GM13976 (cell line): ENCODE measurements at regions not wholly inside any gene's neighbourhood (a gene's known extent, or its start where the extent isn't known, plus 50 kb on each side); places are given as distances from the start of the nearest gene placed in this dataset.

ENCODE experiments used
- DNase-seq: peaks from one replicate; pipeline ENCODE4 v3.0.0; 2012; ENCODE audit warnings: low spot score
- CTCF ChIP-seq: IDR thresholded peaks from 2 replicates; pipeline ENCODE4 v1.5.1; 2012; ENCODE audit warnings: borderline replicate concordance, mild to moderate bottlenecking; ENCODE audit not compliant: insufficient read depth; ENCODE audit errors: extremely low read depth, missing control alignments, control extremely low read depth
- in situ Hi-C: fragments of 300-500 bp; cut with MboI; formaldehyde crosslinking; loops from one replicate; pipeline ENCODE4 v1.12.0; 2022; ENCODE audit warnings: low sequenced_read_pairs, mixed read lengths, inconsistent platforms; ENCODE audit not compliant: unreplicated experiment

GRCh38 chr18:61619783-61620182 is 273.0 kb downstream of the RNF152 start:
- no peak for TF ChIP-seq CTCF
- in situ Hi-C loops = no loop called here
- DNase-seq = no peak

- no peak for TF ChIP-seq CTCF
- no peak for DNase-seq
- in situ Hi-C loops = no loop called here
Observed at GRCh38 chr18:61618816-61619215, 274.0 kb downstream of the RNF152 start.

- no peak for TF ChIP-seq CTCF
- DNase-seq = no peak
- in situ Hi-C loops = no loop called here
Observed at GRCh38 chr18:61616111-61616610, 276.6 kb downstream of the RNF152 start.

GRCh38 chr18:61612517-61612916 is 279.3 kb downstream of the CDH20 start:
- no peak for DNase-seq
- no peak for TF ChIP-seq CTCF

GRCh38 chr18:61609131-61609530 is 275.9 kb downstream of the CDH20 start:
- TF ChIP-seq CTCF = no peak
- DNase-seq = no peak
- in situ Hi-C loops = no loop called here

More at GRCh38 chr18:61612517-61612916, 279.3 kb downstream of the CDH20 start:
- in situ Hi-C loops = no loop called here

GRCh38 chr18:61608316-61608715 is 275.1 kb downstream of the CDH20 start:
- DNase-seq = no peak
- in situ Hi-C loops = no loop called here
- no peak for TF ChIP-seq CTCF

GRCh38 chr18:61607867-61608266 is 274.6 kb downstream of the CDH20 start:
- no peak for TF ChIP-seq CTCF
- no peak for DNase-seq
- in situ Hi-C loops = no loop called here
